ENCODE measurements at regions not wholly inside any gene's neighbourhood (a gene's known extent, or its start where the extent isn't known, plus 50 kb on each side); places are given as distances from the start of the nearest gene placed in this dataset.

- no peak for TF ChIP-seq CTCF (IDR thresholded peaks at IDR 0.05 in 4 of 5, conservative IDR thresholded peaks at IDR 0.05 in 1 of 5)
- TF ChIP-seq POLR2A (IDR thresholded peaks at IDR 0.05) = no peak
Observed at GRCh38 chr4:128566693-128567092, 242.8 kb upstream of the JADE1 start.

Measured in gastrocnemius medialis (tissue), 4 donors.